AG10803 (cell line): ENCODE measurements at regions not wholly inside any gene's neighbourhood (a gene's known extent, or its start where the extent isn't known, plus 50 kb on each side); places are given as distances from the start of the nearest gene placed in this dataset.
A peak's percentile ranks its signal among the peaks of the same experiment; 100 is the strongest.

Source experiments
- DNase-seq: peaks from one replicate; pipeline ENCODE4 v3.0.0; 2010; ENCODE audit warnings: low read depth
- H3K4me3 ChIP-seq: 2 replicates; pipeline ENCODE4 v1.5.1; 2011; ENCODE audit warnings: mild to moderate bottlenecking, low read length, control low read depth
- TF ChIP-seq, protein P1 (sequence below): conservative IDR thresholded peaks from 2 replicates; pipeline ENCODE4 v1.5.1; 2011; ENCODE audit warnings: mild to moderate bottlenecking, low read length, control low read depth, inconsistent platforms

GRCh38 chr1:238279694-238280380 lies 389.1 kb upstream of the ZP4 start:
- DNase-seq: no peak
- TF ChIP-seq, protein P1, sequence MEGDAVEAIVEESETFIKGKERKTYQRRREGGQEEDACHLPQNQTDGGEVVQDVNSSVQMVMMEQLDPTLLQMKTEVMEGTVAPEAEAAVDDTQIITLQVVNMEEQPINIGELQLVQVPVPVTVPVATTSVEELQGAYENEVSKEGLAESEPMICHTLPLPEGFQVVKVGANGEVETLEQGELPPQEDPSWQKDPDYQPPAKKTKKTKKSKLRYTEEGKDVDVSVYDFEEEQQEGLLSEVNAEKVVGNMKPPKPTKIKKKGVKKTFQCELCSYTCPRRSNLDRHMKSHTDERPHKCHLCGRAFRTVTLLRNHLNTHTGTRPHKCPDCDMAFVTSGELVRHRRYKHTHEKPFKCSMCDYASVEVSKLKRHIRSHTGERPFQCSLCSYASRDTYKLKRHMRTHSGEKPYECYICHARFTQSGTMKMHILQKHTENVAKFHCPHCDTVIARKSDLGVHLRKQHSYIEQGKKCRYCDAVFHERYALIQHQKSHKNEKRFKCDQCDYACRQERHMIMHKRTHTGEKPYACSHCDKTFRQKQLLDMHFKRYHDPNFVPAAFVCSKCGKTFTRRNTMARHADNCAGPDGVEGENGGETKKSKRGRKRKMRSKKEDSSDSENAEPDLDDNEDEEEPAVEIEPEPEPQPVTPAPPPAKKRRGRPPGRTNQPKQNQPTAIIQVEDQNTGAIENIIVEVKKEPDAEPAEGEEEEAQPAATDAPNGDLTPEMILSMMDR: no peak
- H3K4me3 ChIP-seq: no peak overlapping the region

- no peak overlapping the region for H3K4me3 ChIP-seq
- TF ChIP-seq, protein P1: no peak
- DNase-seq: no peak
Observed at GRCh38 chr1:238272145-238272544, 381.4 kb upstream of the ZP4 start.

- no peak for DNase-seq
- no peak overlapping the region for H3K4me3 ChIP-seq
- TF ChIP-seq, protein P1: no peak
Observed at GRCh38 chr1:238265866-238266265, 375.1 kb upstream of the ZP4 start.

DNA sequence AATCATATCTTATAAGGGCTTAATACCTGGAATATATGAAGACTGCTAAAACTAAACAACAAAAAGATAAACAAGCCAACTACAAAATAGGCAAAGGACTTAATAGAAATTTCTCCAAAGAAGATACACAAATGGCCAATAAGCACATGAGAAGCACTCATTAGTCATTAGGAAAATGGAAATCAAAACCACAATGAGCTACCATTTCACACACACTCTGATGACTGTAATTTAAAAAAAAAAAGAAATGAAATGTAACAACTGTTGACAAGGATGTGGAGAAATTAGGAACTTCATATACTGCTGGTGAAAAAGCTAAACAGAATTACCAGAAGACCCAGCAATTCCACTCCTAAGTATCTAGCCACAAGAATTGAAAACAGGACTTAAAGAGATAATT lies 374.2 kb upstream of the ZP4 start:
- TF ChIP-seq, protein P1: no peak
- no peak for DNase-seq

DNA sequence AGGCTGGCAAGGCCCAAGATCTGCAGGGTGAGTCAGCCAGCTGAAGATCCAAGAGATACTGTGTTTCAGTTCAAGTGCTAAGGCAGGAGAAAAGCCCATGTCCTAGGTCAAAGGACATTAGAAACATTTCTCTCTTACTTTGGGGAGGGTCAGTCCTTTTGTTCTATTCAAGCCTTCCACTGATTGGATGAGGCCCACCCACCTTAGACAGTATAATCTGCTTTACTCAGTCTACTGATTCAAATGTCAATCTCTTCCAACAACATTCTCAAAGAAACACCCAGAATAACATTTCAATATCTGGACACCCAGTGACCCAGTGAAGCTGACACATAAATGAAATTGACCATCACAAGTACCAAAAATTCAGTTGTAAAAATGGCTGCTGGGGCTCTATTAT lies 367.8 kb upstream of the ZP4 start:
- H3K4me3 ChIP-seq: no peak overlapping the region
- TF ChIP-seq, protein P1: no peak
- DNase-seq: no peak

More for the DNA sequence above, 374.2 kb upstream of the ZP4 start:
- H3K4me3 ChIP-seq: no peak overlapping the region

DNA sequence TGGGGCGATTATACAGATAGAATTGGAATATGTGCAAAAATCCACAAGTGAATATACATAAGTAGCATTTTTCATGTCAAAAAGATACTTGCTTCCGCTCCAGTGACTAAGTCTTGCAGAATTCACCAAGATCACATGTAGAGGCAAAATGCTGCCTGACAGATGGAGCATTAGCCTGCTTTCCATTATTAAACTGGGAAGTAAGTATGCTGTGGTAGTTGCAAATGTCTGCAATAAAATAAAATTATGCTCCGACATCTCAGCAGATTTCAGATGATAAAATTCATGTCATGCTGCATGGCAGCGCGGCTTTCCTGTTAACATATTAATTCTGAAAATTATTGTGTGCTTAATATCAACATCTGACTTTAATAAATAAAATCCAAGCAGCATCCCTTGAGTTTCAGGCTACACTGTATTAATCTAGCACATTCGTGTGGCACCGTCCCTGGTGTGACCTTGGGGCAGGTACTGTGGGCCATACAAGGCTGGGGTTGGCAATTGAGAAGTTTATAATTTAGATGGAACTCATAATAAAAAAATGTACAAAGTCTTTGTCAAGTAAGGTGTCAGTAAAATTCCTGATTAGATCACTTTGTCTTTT lies 366.4 kb upstream of the ZP4 start:
- TF ChIP-seq, protein P1: no peak
- H3K4me3 ChIP-seq: no peak overlapping the region
- DNase-seq: peak; percentile 4

DNA sequence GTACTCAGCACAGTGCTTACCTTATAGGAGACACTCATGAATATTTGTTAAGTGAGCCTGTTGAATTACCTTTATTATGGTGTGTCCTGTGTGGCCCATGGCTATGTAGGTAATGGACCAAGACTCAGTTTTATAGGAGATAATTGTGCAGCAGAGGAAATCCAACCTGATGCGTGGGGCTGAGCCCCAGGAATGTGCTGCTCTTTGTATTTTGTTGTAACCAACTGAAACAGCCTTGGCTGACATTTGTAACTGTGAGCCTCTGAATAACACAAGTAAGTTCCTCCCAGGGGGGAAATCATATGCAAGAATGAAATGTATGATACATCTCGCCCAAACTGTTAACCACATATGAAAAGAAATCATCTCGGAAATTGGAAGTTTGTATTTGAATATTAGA lies 364.2 kb upstream of the ZP4 start:
- DNase-seq: no peak
- no peak overlapping the region for H3K4me3 ChIP-seq
- TF ChIP-seq, protein P1: no peak
